ENCODE measurements at regions not wholly inside any gene's neighbourhood (a gene's known extent, or its start where the extent isn't known, plus 50 kb on each side); places are given as distances from the start of the nearest gene placed in this dataset.
A peak's percentile ranks its signal among the peaks of the same experiment; 100 is the strongest.

GRCh38 chr12:77166696-77167095 lies 101.3 kb upstream of the E2F7 start:
- no peak for DNase-seq
- Histone ChIP-seq H3K36me3 (ENCODE audit: control insufficient read depth in 3 of 3, insufficient read depth in 2 of 3, low read depth in 1 of 3, low read length in 3 of 3) (no peaks in the 10 kb centered on the region), H3K4me3 (ENCODE audit: low read depth in 1 of 3, low read length in 3 of 3) (no peak overlapping the region), H3K4me1 (ENCODE audit: control insufficient read depth in 3 of 3, insufficient read depth in 2 of 3, low read depth in 1 of 3, low read length in 2 of 3) (no peaks in the 10 kb centered on the region), H3K27me3 (ENCODE audit: control insufficient read depth in 3 of 3, insufficient read depth in 3 of 3, low read length in 3 of 3) (no peaks in the 10 kb centered on the region), H3K9me3 (ENCODE audit: control insufficient read depth in 2 of 2, insufficient read depth in 1 of 2, low read depth in 1 of 2, low read length in 1 of 2) (no peaks in the 10 kb centered on the region), H3K27ac (ENCODE audit: low read depth in 1 of 3, low read length in 2 of 3) (no peak overlapping the region)
- FAIRE-seq, result no peak
- WGBS, 3 donors, result 74 to 83% (median 82%) methylated on average over 2 of the region's 2 CpGs

- no peaks in the 10 kb centered on the region for H3K27me3 ChIP-seq (ENCODE audit: control insufficient read depth in 3 of 3, insufficient read depth in 3 of 3, low read length in 3 of 3)
- 74 to 84% (median 83%) methylated on average over 3 of the region's 3 CpGs for WGBS, 3 donors
- H3K27ac ChIP-seq (ENCODE audit: low read depth in 1 of 3, low read length in 2 of 3), result no peak overlapping the region
- H3K4me3 ChIP-seq (ENCODE audit: low read depth in 1 of 3, low read length in 3 of 3), result no peak overlapping the region
- FAIRE-seq, result no peak
- no peaks in the 10 kb centered on the region for H3K9me3 ChIP-seq (ENCODE audit: control insufficient read depth in 2 of 2, insufficient read depth in 1 of 2, low read depth in 1 of 2, low read length in 1 of 2)
- H3K4me1 ChIP-seq (ENCODE audit: control insufficient read depth in 3 of 3, insufficient read depth in 2 of 3, low read depth in 1 of 3, low read length in 2 of 3), result no peaks in the 10 kb centered on the region
- H3K36me3 ChIP-seq (ENCODE audit: control insufficient read depth in 3 of 3, insufficient read depth in 2 of 3, low read depth in 1 of 3, low read length in 3 of 3), result no peaks in the 10 kb centered on the region
- DNase-seq, result no peak
Observed at GRCh38 chr12:77163074-77164038, 98.0 kb upstream of the E2F7 start.

- Histone ChIP-seq H3K4me3 (ENCODE audit: low read depth in 1 of 3, low read length in 3 of 3) (no peak overlapping the region), H3K9me3 (ENCODE audit: control insufficient read depth in 2 of 2, insufficient read depth in 1 of 2, low read depth in 1 of 2, low read length in 1 of 2) (no peaks in the 10 kb centered on the region), H3K27me3 (ENCODE audit: control insufficient read depth in 3 of 3, insufficient read depth in 3 of 3, low read length in 3 of 3) (no peaks in the 10 kb centered on the region), H3K4me1 (ENCODE audit: control insufficient read depth in 3 of 3, insufficient read depth in 2 of 3, low read depth in 1 of 3, low read length in 2 of 3) (no peaks in the 10 kb centered on the region), H3K27ac (ENCODE audit: low read depth in 1 of 3, low read length in 2 of 3) (no peak overlapping the region), H3K36me3 (ENCODE audit: control insufficient read depth in 3 of 3, insufficient read depth in 2 of 3, low read depth in 1 of 3, low read length in 3 of 3) (no peaks in the 10 kb centered on the region)
- 49 to 79% (median 73%) methylated on average over 2 of the region's 2 CpGs for whole genome bisulfite sequencing, 3 donors
- FAIRE-seq (no peak), DNase-seq (no peak)
Observed at GRCh38 chr12:77161944-77162343, 96.6 kb upstream of the E2F7 start.

GRCh38 chr12:77160931-77161330 lies 95.6 kb upstream of the E2F7 start:
- Histone ChIP-seq H3K27me3 (ENCODE audit: control insufficient read depth in 3 of 3, insufficient read depth in 3 of 3, low read length in 3 of 3) (no peaks in the 10 kb centered on the region), H3K36me3 (ENCODE audit: control insufficient read depth in 3 of 3, insufficient read depth in 2 of 3, low read depth in 1 of 3, low read length in 3 of 3) (no peaks in the 10 kb centered on the region), H3K9me3 (ENCODE audit: control insufficient read depth in 2 of 2, insufficient read depth in 1 of 2, low read depth in 1 of 2, low read length in 1 of 2) (no peaks in the 10 kb centered on the region), H3K4me1 (ENCODE audit: control insufficient read depth in 3 of 3, insufficient read depth in 2 of 3, low read depth in 1 of 3, low read length in 2 of 3) (no peaks in the 10 kb centered on the region), H3K27ac (ENCODE audit: low read depth in 1 of 3, low read length in 2 of 3) (no peak overlapping the region), H3K4me3 (ENCODE audit: low read depth in 1 of 3, low read length in 3 of 3) (no peak overlapping the region)
- FAIRE-seq, result no peak
- DNase-seq, result no peak

- no peaks in the 10 kb centered on the region for H3K4me1 ChIP-seq (ENCODE audit: control insufficient read depth in 3 of 3, insufficient read depth in 2 of 3, low read depth in 1 of 3, low read length in 2 of 3)
- no peak for DNase-seq
- WGBS, 3 donors, result 78 to 88% (median 85%) methylated on average over 3 of the region's 3 CpGs
- H3K27me3 ChIP-seq (ENCODE audit: control insufficient read depth in 3 of 3, insufficient read depth in 3 of 3, low read length in 3 of 3), result no peaks in the 10 kb centered on the region
- H3K27ac ChIP-seq (ENCODE audit: low read depth in 1 of 3, low read length in 2 of 3), result no peak overlapping the region
- FAIRE-seq, result no peak
- no peaks in the 10 kb centered on the region for H3K36me3 ChIP-seq (ENCODE audit: control insufficient read depth in 3 of 3, insufficient read depth in 2 of 3, low read depth in 1 of 3, low read length in 3 of 3)
- no peaks in the 10 kb centered on the region for H3K9me3 ChIP-seq (ENCODE audit: control insufficient read depth in 2 of 2, insufficient read depth in 1 of 2, low read depth in 1 of 2, low read length in 1 of 2)
- no peak overlapping the region for H3K4me3 ChIP-seq (ENCODE audit: low read depth in 1 of 3, low read length in 3 of 3)
Observed at GRCh38 chr12:77153706-77154105, 88.3 kb upstream of the E2F7 start.

- Histone ChIP-seq H3K27me3 (ENCODE audit: control insufficient read depth in 3 of 3, insufficient read depth in 3 of 3, low read length in 3 of 3) (no peaks in the 10 kb centered on the region), H3K4me3 (ENCODE audit: low read depth in 1 of 3, low read length in 3 of 3) (no peak overlapping the region), H3K27ac (ENCODE audit: low read depth in 1 of 3, low read length in 2 of 3) (no peak overlapping the region), H3K9me3 (ENCODE audit: control insufficient read depth in 2 of 2, insufficient read depth in 1 of 2, low read depth in 1 of 2, low read length in 1 of 2) (no peaks in the 10 kb centered on the region), H3K36me3 (ENCODE audit: control insufficient read depth in 3 of 3, insufficient read depth in 2 of 3, low read depth in 1 of 3, low read length in 3 of 3) (no peaks in the 10 kb centered on the region), H3K4me1 (ENCODE audit: control insufficient read depth in 3 of 3, insufficient read depth in 2 of 3, low read depth in 1 of 3, low read length in 2 of 3) (no peaks in the 10 kb centered on the region)
- peak; percentile 25 to 57 for DNase-seq
- WGBS, 3 donors, result 2 to 9% (median 2%) methylated on average over 2 of the region's 2 CpGs
- no peak for FAIRE-seq
Observed at GRCh38 chr12:77152623-77153193, 87.3 kb upstream of the E2F7 start.

- WGBS, 3 donors, result 29 to 48% (median 37%) methylated on average over 4 of the region's 4 CpGs
- H3K27ac ChIP-seq (ENCODE audit: low read depth in 1 of 3, low read length in 2 of 3), result no peak overlapping the region
- no peak overlapping the region for H3K4me3 ChIP-seq (ENCODE audit: low read depth in 1 of 3, low read length in 3 of 3)
- DNase-seq, result no peak
- H3K4me1 ChIP-seq (ENCODE audit: control insufficient read depth in 3 of 3, insufficient read depth in 2 of 3, low read depth in 1 of 3, low read length in 2 of 3), result no peaks in the 10 kb centered on the region
- no peaks in the 10 kb centered on the region for H3K9me3 ChIP-seq (ENCODE audit: control insufficient read depth in 2 of 2, insufficient read depth in 1 of 2, low read depth in 1 of 2, low read length in 1 of 2)
- no peaks in the 10 kb centered on the region for H3K36me3 ChIP-seq (ENCODE audit: control insufficient read depth in 3 of 3, insufficient read depth in 2 of 3, low read depth in 1 of 3, low read length in 3 of 3)
- H3K27me3 ChIP-seq (ENCODE audit: control insufficient read depth in 3 of 3, insufficient read depth in 3 of 3, low read length in 3 of 3), result no peaks in the 10 kb centered on the region
- FAIRE-seq, result no peak
Observed at GRCh38 chr12:77151030-77151429, 85.7 kb upstream of the E2F7 start.

- Histone ChIP-seq H3K9me3 (ENCODE audit: control insufficient read depth in 2 of 2, insufficient read depth in 1 of 2, low read depth in 1 of 2, low read length in 1 of 2) (no peaks in the 10 kb centered on the region), H3K4me1 (ENCODE audit: control insufficient read depth in 3 of 3, insufficient read depth in 2 of 3, low read depth in 1 of 3, low read length in 2 of 3) (peaks cover 0 to 9% (median 0%) of the 10 kb centered on the region in 3 donors), H3K27me3 (ENCODE audit: control insufficient read depth in 3 of 3, insufficient read depth in 3 of 3, low read length in 3 of 3) (peaks cover 0 to 4% (median 0%) of the 10 kb centered on the region in 3 donors), H3K27ac (ENCODE audit: low read depth in 1 of 3, low read length in 2 of 3) (no peak overlapping the region), H3K4me3 (ENCODE audit: low read depth in 1 of 3, low read length in 3 of 3) (no peak overlapping the region), H3K36me3 (ENCODE audit: control insufficient read depth in 3 of 3, insufficient read depth in 2 of 3, low read depth in 1 of 3, low read length in 3 of 3) (no peaks in the 10 kb centered on the region)
- peak; percentile 16 to 67 for DNase-seq
- no peak for FAIRE-seq
- 12 to 24% (median 15%) methylated on average over 3 of the region's 3 CpGs for WGBS, 3 donors
Observed at GRCh38 chr12:77133566-77133965, 68.2 kb upstream of the E2F7 start.
